WI38 (cell line): ENCODE measurements at regions not wholly inside any gene's neighbourhood (a gene's known extent, or its start where the extent isn't known, plus 50 kb on each side); places are given as distances from the start of the nearest gene placed in this dataset.

Source experiments
- H3K4me3 ChIP-seq: 2 replicates; pipeline ENCODE4 v1.5.1; 2011; ENCODE audit warnings: low read depth, mild to moderate bottlenecking, control low read depth, low read length
- CTCF ChIP-seq: IDR thresholded peaks from 2 replicates; pipeline ENCODE4 v1.5.1; 2012; ENCODE audit warnings: low read depth, mild to moderate bottlenecking, control low read depth, low read length

- no peak overlapping the region for H3K4me3 ChIP-seq
- no peak for TF ChIP-seq CTCF
These were observed 127.0 kb upstream of the VLDLR start for GRCh38 chr9:2494562-2494961.

- no peak for TF ChIP-seq CTCF
These were observed 126.2 kb upstream of the VLDLR start for GRCh38 chr9:2495221-2496005.

GRCh38 chr9:2496169-2496568, 125.4 kb upstream of the VLDLR start:
- no peak for TF ChIP-seq CTCF
- no peak overlapping the region for H3K4me3 ChIP-seq

More at GRCh38 chr9:2495221-2496005, 126.2 kb upstream of the VLDLR start:
- H3K4me3 ChIP-seq = no peak overlapping the region

GRCh38 chr9:2496934-2497333, 124.7 kb upstream of the VLDLR start:
- TF ChIP-seq CTCF = no peak
- H3K4me3 ChIP-seq = no peak overlapping the region

GRCh38 chr9:2497666-2498400, 123.8 kb upstream of the VLDLR start:
- H3K4me3 ChIP-seq = no peak overlapping the region
- TF ChIP-seq CTCF = no peak

GRCh38 chr9:2502210-2502609, 119.4 kb upstream of the VLDLR start:
- no peak for TF ChIP-seq CTCF
- no peak overlapping the region for H3K4me3 ChIP-seq

GRCh38 chr9:2502760-2503159, 118.8 kb upstream of the VLDLR start:
- H3K4me3 ChIP-seq = no peak overlapping the region
- no peak for TF ChIP-seq CTCF
